Stimulated activated CD8-positive, alpha-beta memory T cell treated with anti-CD3 and anti-CD28 coated beads, Interleukin-2, amount 100 ng/mL, for 48 hours (primary cell): ENCODE measurements at regions not wholly inside any gene's neighbourhood (a gene's known extent, or its start where the extent isn't known, plus 50 kb on each side); places are given as distances from the start of the nearest gene placed in this dataset.
A peak's percentile ranks its signal among the peaks of the same experiment; 100 is the strongest.

Experiments used
- DNase-seq, 2 donors: peaks; one replicate each; pipeline ENCODE4 v3.0.0-alpha.2; 2020; ENCODE audit warnings: low read depth in 2 of 2

GRCh38 chr1:115577513-115577912 lies 64.3 kb upstream of the VANGL1 start:
- DNase-seq, result no peak

GRCh38 chr1:115575661-115576060 lies 66.1 kb upstream of the VANGL1 start:
- no peak for DNase-seq

GRCh38 chr1:115572710-115573109 lies 69.1 kb upstream of the VANGL1 start:
- DNase-seq, result no peak

- no peak for DNase-seq
Measured at GRCh38 chr1:115567431-115567830, 74.3 kb upstream of the VANGL1 start.

GRCh38 chr1:115565791-115566190 lies 76.0 kb upstream of the VANGL1 start:
- no peak for DNase-seq

- no peak for DNase-seq
Measured at GRCh38 chr1:115565353-115565752, 76.4 kb upstream of the VANGL1 start.

GRCh38 chr1:115564201-115564600 lies 77.6 kb upstream of the VANGL1 start:
- no peak for DNase-seq

- no peak for DNase-seq
Measured at GRCh38 chr1:115560027-115560426, 81.7 kb upstream of the VANGL1 start.

- no peak for DNase-seq
Measured at GRCh38 chr1:115558275-115558674, 83.5 kb upstream of the VANGL1 start.

GRCh38 chr1:115557715-115558114 lies 84.1 kb upstream of the VANGL1 start:
- no peak for DNase-seq

GRCh38 chr1:115556236-115556635 lies 85.5 kb upstream of the VANGL1 start:
- DNase-seq, result no peak

GRCh38 chr1:115555446-115555845 lies 86.3 kb upstream of the VANGL1 start:
- DNase-seq, result no peak

GRCh38 chr1:115547696-115548095 lies 94.1 kb upstream of the VANGL1 start:
- DNase-seq, result no peak

- no peak for DNase-seq
Measured at GRCh38 chr1:115546846-115547245, 94.9 kb upstream of the VANGL1 start.

GRCh38 chr1:115545791-115546733 lies 95.7 kb upstream of the VANGL1 start:
- peak in 1 of 2 donors; percentile 1 for DNase-seq

GRCh38 chr1:115545096-115545720 lies 96.6 kb upstream of the VANGL1 start:
- DNase-seq, result no peak

GRCh38 chr1:115544131-115544530 lies 97.6 kb upstream of the VANGL1 start:
- DNase-seq, result no peak

GRCh38 chr1:115543247-115543646 lies 98.5 kb upstream of the VANGL1 start:
- no peak for DNase-seq

- DNase-seq, result no peak
Measured at GRCh38 chr1:115539736-115540135, 102.0 kb upstream of the VANGL1 start.

- no peak for DNase-seq
Measured at GRCh38 chr1:115539061-115539460, 102.7 kb upstream of the VANGL1 start.

- DNase-seq, result no peak
Measured at GRCh38 chr1:115538579-115538978, 103.2 kb upstream of the VANGL1 start.

GRCh38 chr1:115537415-115537814 lies 104.4 kb upstream of the VANGL1 start:
- no peak for DNase-seq

- no peak for DNase-seq
Measured at GRCh38 chr1:115536279-115536816, 105.4 kb upstream of the VANGL1 start.
